Suprapubic skin (tissue), 4 donors: ENCODE measurements at regions not wholly inside any gene's neighbourhood (a gene's known extent, or its start where the extent isn't known, plus 50 kb on each side); places are given as distances from the start of the nearest gene placed in this dataset.

Experiments used
- EP300 ChIP-seq: sonication (generic); formaldehyde crosslinking; IDR thresholded peaks from one replicate; pipeline ENCODE4 v1.6.1; 2017; ENCODE audit warnings: antibody characterized with exemption
- POLR2A ChIP-seq, 2 donors: fragments of 450-650 bp; IDR thresholded peaks; one replicate each; pipeline ENCODE4 v1.6.1; 2017; ENCODE audit warnings: antibody characterized with exemption in 2 of 2, mild to moderate bottlenecking in 2 of 2, moderate library complexity in 2 of 2
- POLR2AphosphoS5 ChIP-seq, 3 donors: sonication (generic); formaldehyde crosslinking; IDR thresholded peaks; one replicate each; pipeline ENCODE4 v1.6.1; 2017; ENCODE audit warnings: antibody characterized with exemption in 3 of 3
- TF ChIP-seq, protein P1 (sequence below), 2 donors: fragments of 200-600 bp in 1 of 2; fragments of 450-650 bp in 1 of 2; sonication (generic) in 1 of 2; IDR thresholded peaks; one replicate each; pipeline ENCODE4 v1.5.1; 2016 to 2019; ENCODE audit warnings: antibody characterized with exemption in 2 of 2, mild to moderate bottlenecking in 1 of 2, moderate library complexity in 1 of 2

DNA sequence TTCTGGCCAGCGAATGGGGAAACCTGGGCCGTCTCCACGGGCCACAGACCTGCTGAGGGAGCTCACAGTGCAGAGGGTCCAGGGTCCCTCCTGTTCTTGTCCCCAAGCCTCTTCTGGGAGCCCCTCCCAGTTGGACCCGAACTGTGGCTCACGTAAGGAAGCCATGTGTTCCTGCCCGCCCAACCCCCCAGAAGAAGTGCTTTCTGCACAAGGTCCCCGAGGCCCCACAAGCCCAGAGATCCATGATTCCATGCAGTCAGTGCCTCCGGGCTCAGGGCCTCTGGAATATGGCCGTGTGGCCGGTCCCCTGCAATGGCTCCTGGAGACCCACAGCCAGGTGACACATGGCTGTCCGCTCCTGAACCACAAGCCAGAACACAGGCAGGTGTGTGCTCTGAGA lies 272.4 kb downstream of the C16orf95 start:
- TF ChIP-seq POLR2A (IDR thresholded peaks at IDR 0.05) (no peak), EP300 (no peak), POLR2AphosphoS5 (IDR thresholded peaks at IDR 0.05) (no peak)
- TF ChIP-seq, protein P1, sequence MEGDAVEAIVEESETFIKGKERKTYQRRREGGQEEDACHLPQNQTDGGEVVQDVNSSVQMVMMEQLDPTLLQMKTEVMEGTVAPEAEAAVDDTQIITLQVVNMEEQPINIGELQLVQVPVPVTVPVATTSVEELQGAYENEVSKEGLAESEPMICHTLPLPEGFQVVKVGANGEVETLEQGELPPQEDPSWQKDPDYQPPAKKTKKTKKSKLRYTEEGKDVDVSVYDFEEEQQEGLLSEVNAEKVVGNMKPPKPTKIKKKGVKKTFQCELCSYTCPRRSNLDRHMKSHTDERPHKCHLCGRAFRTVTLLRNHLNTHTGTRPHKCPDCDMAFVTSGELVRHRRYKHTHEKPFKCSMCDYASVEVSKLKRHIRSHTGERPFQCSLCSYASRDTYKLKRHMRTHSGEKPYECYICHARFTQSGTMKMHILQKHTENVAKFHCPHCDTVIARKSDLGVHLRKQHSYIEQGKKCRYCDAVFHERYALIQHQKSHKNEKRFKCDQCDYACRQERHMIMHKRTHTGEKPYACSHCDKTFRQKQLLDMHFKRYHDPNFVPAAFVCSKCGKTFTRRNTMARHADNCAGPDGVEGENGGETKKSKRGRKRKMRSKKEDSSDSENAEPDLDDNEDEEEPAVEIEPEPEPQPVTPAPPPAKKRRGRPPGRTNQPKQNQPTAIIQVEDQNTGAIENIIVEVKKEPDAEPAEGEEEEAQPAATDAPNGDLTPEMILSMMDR (IDR thresholded peaks at IDR 0.05): no peak
